GM23338 (cell line): ENCODE measurements at regions not wholly inside any gene's neighbourhood (a gene's known extent, or its start where the extent isn't known, plus 50 kb on each side); places are given as distances from the start of the nearest gene placed in this dataset.

Experiments used
- ATAC-seq: fragments of 200-7000 bp; cut with Tn5 transposase; 3 replicates; pipeline ENCODE4 v1.9.1; 2020
- DNase-seq: peaks from one replicate; pipeline ENCODE4 v3.0.0-alpha.2; 2015; ENCODE audit warnings: low spot score
- H2AFZ ChIP-seq: fragments of 200-600 bp; sonication (generic); 2 replicates; pipeline ENCODE4 v1.8.0; 2016; ENCODE audit warnings: antibody characterized with exemption, mild to moderate bottlenecking, moderate library complexity
- H3F3A ChIP-seq: fragments of 200-600 bp; sonication (generic); replicated peaks from 2 replicates; pipeline ENCODE4 v1.8.0; 2017; ENCODE audit warnings: antibody characterized with exemption, mixed run types, low read depth
- H3K27ac ChIP-seq: fragments of 200-600 bp; sonication (generic); 2 replicates; pipeline ENCODE4 v1.6.1; 2016; ENCODE audit warnings: low read depth
- H3K27me3 ChIP-seq: fragments of 200-600 bp; sonication (generic); 2 replicates; pipeline ENCODE4 v1.8.0; 2016; ENCODE audit warnings: mild to moderate bottlenecking, mixed run types, moderate library complexity; ENCODE audit not compliant: insufficient read depth
- H3K36me3 ChIP-seq: fragments of 200-600 bp; sonication (generic); 2 replicates; pipeline ENCODE4 v1.8.0; 2016; ENCODE audit warnings: mild to moderate bottlenecking; ENCODE audit not compliant: insufficient read depth
- H3K4me1 ChIP-seq: fragments of 200-600 bp; sonication (generic); 2 replicates; pipeline ENCODE4 v1.8.0; 2016; ENCODE audit warnings: mild to moderate bottlenecking, moderate library complexity; ENCODE audit not compliant: insufficient read depth
- H3K4me2 ChIP-seq: fragments of 200-600 bp; sonication (generic); 2 replicates; pipeline ENCODE4 v1.7.1; 2017; ENCODE audit warnings: mixed run types
- H3K4me3 ChIP-seq: fragments of 200-600 bp; sonication (generic); 2 replicates; pipeline ENCODE4 v1.6.1; 2016; ENCODE audit warnings: mixed run types
- H3K79me2 ChIP-seq: fragments of 200-600 bp; sonication (generic); replicated peaks from 2 replicates; pipeline ENCODE4 v1.8.0; 2017; ENCODE audit warnings: mild to moderate bottlenecking; ENCODE audit not compliant: insufficient read depth
- H3K9me2 ChIP-seq: fragments of 200-600 bp; sonication (generic); 2 replicates; pipeline ENCODE4 v1.8.0; 2017; ENCODE audit not compliant: insufficient read depth
- H4K20me1 ChIP-seq: fragments of 200-600 bp; sonication (generic); replicated peaks from 2 replicates; pipeline ENCODE4 v1.8.0; 2017; ENCODE audit warnings: mild to moderate bottlenecking; ENCODE audit not compliant: insufficient read depth
- H3K27ac Mint-ChIP-seq: 2 replicates; pipeline ENCODE4 v1.8.0; 2020; ENCODE audit warnings: inconsistent platforms, mild to moderate bottlenecking, moderate library complexity, mixed read lengths
- H3K27me3 Mint-ChIP-seq: 3 replicates; pipeline ENCODE4 v1.8.0; 2022; ENCODE audit warnings: low read depth, mild to moderate bottlenecking, moderate library complexity, mixed read lengths, inconsistent platforms; ENCODE audit not compliant: insufficient read depth, poor library complexity
- H3K36me3 Mint-ChIP-seq: 3 replicates; pipeline ENCODE4 v1.8.0; 2021; ENCODE audit warnings: low read depth, mild to moderate bottlenecking, inconsistent platforms, moderate library complexity, mixed read lengths
- H3K4me1 Mint-ChIP-seq: 3 replicates; pipeline ENCODE4 v1.8.0; 2020; ENCODE audit warnings: mild to moderate bottlenecking, inconsistent platforms, mixed read lengths
- H3K4me3 Mint-ChIP-seq: 3 replicates; pipeline ENCODE4 v1.8.0; 2021; ENCODE audit warnings: moderate library complexity, mild to moderate bottlenecking, inconsistent platforms, mixed read lengths
- H3K9me3 Mint-ChIP-seq: 3 replicates; pipeline ENCODE4 v1.8.0; 2020; ENCODE audit warnings: moderate library complexity, mild to moderate bottlenecking, inconsistent platforms, mixed read lengths
- CREB1 ChIP-seq: fragments of 250-450 bp; sonication (Bioruptor Pico); IDR thresholded peaks from 2 replicates; pipeline ENCODE4 v1.5.0; 2020; ENCODE audit warnings: low read depth, mild to moderate bottlenecking, moderate library complexity
- JUNB ChIP-seq: IDR thresholded peaks from one replicate; pipeline ENCODE4 v1.6.1; 2016; ENCODE audit warnings: antibody characterized with exemption; ENCODE audit not compliant: unreplicated experiment
- NANOG ChIP-seq: IDR thresholded peaks from 2 replicates; pipeline ENCODE4 v1.6.1; 2016; ENCODE audit warnings: antibody characterized with exemption, borderline replicate concordance
- POLR2AphosphoS5 ChIP-seq: IDR thresholded peaks from 2 replicates; pipeline ENCODE4 v1.6.1; 2016; ENCODE audit warnings: antibody characterized with exemption, low read depth
- ZNF114 ChIP-seq: fragments of 250-450 bp; sonication (Bioruptor Pico); IDR thresholded peaks from 2 replicates; pipeline ENCODE4 v1.5.0; 2020; ENCODE audit warnings: mild to moderate bottlenecking, moderate library complexity
- ZNF331 ChIP-seq: fragments of 250-450 bp; sonication (Bioruptor Pico); IDR thresholded peaks from 2 replicates; pipeline ENCODE4 v1.5.0; 2020; ENCODE audit warnings: low read depth, mild to moderate bottlenecking, moderate library complexity
- ZNF462 ChIP-seq: fragments of 250-450 bp; sonication (Bioruptor Pico); IDR thresholded peaks from 2 replicates; pipeline ENCODE4 v1.5.0; 2020; ENCODE audit warnings: mild to moderate bottlenecking, moderate library complexity

GRCh38 chr4:24209906-24210305 lies 320.1 kb upstream of the PPARGC1A start:
- Histone ChIP-seq H3K4me1 (peaks cover 5% of the 10 kb centered on the region; the same call in 1 of the 2 replicates), H3K27me3 (no peaks in the 10 kb centered on the region), H2AFZ (no peak overlapping the region), H3K27ac (no peak overlapping the region), H3K4me2 (no peak overlapping the region), H3K9me2 (no peaks in the 10 kb centered on the region), H3F3A (no peaks in the 10 kb centered on the region), H4K20me1 (no peaks in the 10 kb centered on the region), H3K36me3 (no peaks in the 10 kb centered on the region), H3K4me3 (no peak overlapping the region), H3K79me2 (no peaks in the 10 kb centered on the region)
- H3K4me3 Mint-ChIP-seq, result no peak overlapping the region
- H3K27ac Mint-ChIP-seq, result no peak overlapping the region
- H3K36me3 Mint-ChIP-seq, result no peaks in the 10 kb centered on the region
- no peaks in the 10 kb centered on the region for H3K27me3 Mint-ChIP-seq
- no peaks in the 10 kb centered on the region for H3K9me3 Mint-ChIP-seq
- no peak for TF ChIP-seq ZNF331
- TF ChIP-seq JUNB, result no peak
- TF ChIP-seq ZNF462, result no peak
- TF ChIP-seq CREB1 (CRISPR knock-in tag), result no peak
- no peak for TF ChIP-seq ZNF114 (CRISPR knock-in tag)
- no peak for TF ChIP-seq NANOG
- no peak for TF ChIP-seq POLR2AphosphoS5
- no peak for ATAC-seq
- peaks cover 8% of the 10 kb centered on the region; the same call in 2 of the 3 replicates for H3K4me1 Mint-ChIP-seq
- DNase-seq, result no peak

- Histone ChIP-seq H3K27me3 (no peaks in the 10 kb centered on the region), H3K27ac (no peak overlapping the region), H3K9me2 (no peaks in the 10 kb centered on the region), H3K36me3 (no peaks in the 10 kb centered on the region), H2AFZ (no peak overlapping the region), H3K4me3 (no peak overlapping the region), H4K20me1 (no peaks in the 10 kb centered on the region), H3F3A (no peaks in the 10 kb centered on the region), H3K4me1 (peaks cover 8% of the 10 kb centered on the region; the same call in 1 of the 2 replicates), H3K79me2 (no peaks in the 10 kb centered on the region), H3K4me2 (no peak overlapping the region)
- DNase-seq (no peak), ATAC-seq (no peak)
- no peak overlapping the region for H3K27ac Mint-ChIP-seq
- H3K27me3 Mint-ChIP-seq, result no peaks in the 10 kb centered on the region
- peaks cover 8% of the 10 kb centered on the region; the same call in 2 of the 3 replicates for H3K4me1 Mint-ChIP-seq
- no peaks in the 10 kb centered on the region for H3K36me3 Mint-ChIP-seq
- no peaks in the 10 kb centered on the region for H3K9me3 Mint-ChIP-seq
- H3K4me3 Mint-ChIP-seq, result no peak overlapping the region
- TF ChIP-seq ZNF462 (no peak), POLR2AphosphoS5 (no peak)
These were observed 319.3 kb upstream of the PPARGC1A start for GRCh38 chr4:24209131-24209530.
